GM21423 (cell line): ENCODE measurements at regions not wholly inside any gene's neighbourhood (a gene's known extent, or its start where the extent isn't known, plus 50 kb on each side); places are given as distances from the start of the nearest gene placed in this dataset.

Experiments
- ATAC-seq: cut with Tn5 transposase; IDR thresholded peaks from one replicate; pipeline ENCODE4 v1.9.1; 2021; ENCODE audit warnings: mild to moderate bottlenecking, moderate library complexity; ENCODE audit not compliant: unreplicated experiment

DNA sequence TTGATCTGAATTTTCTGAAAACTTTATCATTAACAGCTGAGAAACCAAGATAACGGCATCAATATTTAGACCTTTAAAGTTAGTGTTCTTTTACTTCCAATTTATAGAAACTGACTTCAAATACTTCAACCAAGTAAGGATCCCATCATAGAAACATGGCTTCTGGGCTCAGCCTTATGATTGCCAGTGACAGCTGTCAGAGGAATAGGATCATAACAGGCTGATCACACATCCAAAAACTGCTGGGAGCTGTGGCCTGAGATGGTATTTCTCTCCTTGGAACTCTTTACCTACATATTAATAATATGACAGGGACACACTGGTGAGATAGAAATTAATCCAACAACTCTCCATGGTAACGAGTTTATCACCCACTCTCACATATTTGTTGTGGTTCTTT, 448.3 kb upstream of the NMUR2 start:
- ATAC-seq: no peak

DNA sequence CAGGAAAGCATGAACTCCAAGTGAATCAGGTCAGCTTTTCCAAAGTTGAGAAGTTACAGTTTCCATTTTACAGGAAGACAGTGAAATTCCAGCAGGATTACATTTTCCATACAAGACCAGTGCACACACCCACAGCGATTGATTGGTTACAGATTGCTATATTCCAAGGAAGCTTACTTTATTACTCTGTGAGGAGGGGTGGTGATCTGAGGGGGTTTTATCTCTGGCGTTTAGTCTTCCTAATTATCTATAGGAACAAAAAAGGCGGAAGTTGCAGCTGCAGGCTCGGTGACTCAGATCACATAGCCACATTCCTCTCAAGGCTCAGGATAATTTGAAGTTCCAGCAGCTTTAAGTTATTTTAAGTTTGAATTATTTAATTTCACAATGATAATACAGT, 450.4 kb upstream of the NMUR2 start:
- no peak for ATAC-seq

DNA sequence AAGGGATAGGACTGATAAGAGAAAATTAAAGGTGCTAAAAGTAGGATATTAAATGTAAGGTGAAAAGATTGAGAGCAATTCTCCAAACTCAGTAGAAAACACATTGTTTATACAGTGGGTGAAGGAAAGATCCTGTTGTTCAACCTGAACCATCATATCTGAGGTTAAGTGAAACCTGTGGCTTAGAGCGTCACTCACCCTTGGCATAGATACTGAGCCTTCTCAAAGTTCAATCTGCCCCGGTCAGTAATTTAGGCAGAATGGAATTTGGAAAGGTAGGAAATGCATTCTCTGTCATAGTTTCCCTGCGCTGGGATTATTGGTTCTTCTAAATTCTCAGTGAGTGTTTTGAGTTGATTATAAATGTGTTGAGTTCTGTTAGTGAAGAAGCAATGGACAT, 456.2 kb upstream of the NMUR2 start:
- no peak for ATAC-seq

DNA sequence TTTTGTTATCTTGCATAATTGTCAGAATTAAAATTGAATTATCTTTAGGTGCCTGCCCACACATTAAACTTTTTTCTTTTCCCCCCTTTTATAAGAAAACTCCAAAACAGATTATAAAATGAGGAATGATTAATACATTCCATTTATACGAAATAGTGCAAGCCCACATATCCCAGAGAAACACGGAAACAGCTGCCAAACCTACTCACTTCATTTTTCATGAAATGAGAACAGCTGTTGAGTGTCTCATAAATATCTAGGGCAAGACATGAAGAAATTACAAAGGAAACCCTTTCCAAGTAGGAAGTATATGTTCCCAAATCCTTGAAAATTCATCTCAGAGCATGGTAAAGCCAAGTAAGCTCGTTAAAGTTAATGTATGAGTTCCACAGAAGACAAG, 459.4 kb upstream of the NMUR2 start:
- ATAC-seq: no peak

DNA sequence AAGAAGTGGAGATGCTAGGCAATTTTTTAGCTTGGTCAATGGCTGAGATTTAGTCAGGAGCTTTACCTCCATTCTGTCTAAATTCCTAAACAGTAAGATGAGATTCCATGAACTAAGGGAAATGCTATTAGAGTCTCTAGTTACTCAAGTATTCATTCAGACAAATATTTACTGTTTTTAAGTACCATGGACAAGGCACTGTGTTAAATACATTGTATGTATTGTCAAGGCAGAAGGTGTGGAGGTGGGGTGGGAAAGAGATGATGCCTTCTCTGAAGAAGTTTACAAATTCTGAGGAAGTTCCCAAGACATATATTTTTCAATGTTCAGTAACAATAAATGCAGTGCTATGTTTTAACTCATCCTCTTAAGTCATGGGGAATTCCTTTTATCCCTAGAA, 459.9 kb upstream of the NMUR2 start:
- ATAC-seq: no peak

DNA sequence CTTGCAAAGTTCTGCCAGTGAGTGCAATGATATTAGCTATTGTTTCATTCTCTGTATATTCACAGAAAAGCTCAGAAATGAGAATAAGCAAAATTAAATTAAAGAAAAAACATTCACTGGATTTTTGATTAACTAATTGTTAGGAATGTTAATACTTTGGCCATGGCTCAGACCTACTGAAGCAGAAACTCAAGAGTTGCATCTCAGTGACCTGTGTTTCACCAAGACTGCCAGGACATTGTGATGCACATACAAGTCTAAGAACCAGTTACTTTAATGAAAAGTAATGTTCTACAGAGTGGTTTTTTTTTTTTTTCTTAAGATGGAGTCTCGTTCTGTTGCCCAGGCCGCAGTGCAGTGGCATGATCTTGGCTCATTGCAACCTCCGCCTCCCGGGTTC, 464.9 kb upstream of the NMUR2 start:
- ATAC-seq: no peak

DNA sequence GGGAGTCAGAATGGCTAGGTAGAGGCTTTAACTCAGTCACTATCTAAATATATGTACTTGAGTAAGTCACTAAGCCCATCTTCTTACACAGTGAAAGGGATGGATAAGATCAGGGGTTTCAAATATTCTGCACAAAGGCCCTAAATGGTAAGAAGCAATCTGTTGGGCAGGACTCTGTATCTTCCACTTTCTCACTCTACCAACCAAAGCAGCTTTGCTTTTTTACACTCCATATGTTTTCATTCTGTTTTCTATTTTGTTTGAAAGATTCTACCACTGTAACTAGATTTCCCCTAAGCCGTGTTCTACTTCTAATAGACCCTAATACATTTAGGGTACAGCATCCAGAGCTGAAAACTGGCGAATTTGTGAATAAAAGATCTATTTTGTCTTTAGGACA, 477.5 kb upstream of the NMUR2 start:
- no peak for ATAC-seq

DNA sequence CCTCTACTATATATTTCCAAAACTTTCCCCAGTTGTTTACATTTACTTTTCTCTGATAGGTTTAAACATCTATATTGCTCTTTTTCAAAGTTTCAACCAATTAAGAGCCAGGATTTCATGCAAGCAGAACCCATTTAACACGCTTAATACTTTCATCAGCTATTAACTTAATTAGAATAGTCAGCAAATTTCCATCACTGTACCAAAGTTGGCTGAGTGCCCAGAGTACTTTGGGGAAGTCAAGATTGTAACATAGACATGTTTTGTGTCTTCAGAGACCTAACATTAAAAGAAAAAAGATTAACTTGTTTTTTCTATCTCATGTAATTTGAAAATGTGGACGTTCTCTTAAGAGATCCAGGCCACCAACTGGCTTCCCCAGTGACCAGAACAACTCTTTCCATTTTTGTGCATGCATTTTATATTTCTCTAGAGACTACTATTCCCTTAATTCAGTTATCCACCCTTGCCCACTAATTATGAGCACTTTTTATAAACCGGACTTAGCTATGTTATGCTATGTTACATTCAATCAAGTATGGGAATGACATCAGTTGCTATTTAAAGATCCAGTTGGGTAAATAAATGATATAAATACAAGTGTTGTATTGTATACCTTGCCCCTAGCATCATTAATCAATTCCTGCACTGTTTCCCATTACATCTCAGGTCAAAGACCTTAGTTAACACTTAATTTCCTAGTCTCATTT, 478.1 kb upstream of the NMUR2 start:
- no peak for ATAC-seq

DNA sequence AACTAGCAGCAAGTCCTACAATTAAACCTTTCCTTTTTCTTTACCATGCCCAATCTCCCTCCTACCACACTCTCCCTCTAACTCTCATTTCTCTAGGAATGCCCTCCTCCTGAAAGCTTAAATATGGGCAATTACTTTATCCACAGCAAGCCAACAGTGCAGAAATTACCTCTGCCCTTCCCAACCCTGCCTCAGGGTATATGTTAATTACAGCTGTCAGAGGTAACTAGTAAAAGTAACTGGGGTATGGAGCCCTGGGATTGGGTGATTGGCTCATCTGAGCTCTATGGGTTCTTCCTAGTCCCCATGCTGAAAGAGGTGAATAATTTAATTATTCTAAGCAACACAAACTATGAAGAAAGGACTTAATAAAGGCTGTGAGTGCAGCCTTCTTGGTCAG, 478.9 kb upstream of the NMUR2 start:
- ATAC-seq: no peak

DNA sequence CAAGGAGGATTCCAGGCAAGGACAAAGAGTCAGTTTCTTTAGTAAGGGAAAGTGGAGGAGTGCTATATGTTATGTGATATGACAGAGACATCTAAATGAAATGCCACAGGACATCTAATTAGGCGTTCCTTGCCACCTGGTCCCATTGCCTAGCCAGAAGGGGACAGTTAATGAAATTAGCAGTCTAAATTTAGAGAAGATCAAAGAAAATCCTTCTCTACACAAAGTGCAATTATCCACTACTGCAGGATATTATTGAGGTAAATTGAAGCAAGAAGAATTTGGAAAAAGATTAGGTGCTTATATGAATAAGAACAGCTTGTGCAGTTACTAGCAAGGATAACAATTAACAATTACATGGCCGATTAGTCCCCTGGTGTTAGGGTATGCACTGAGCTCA, 495.3 kb upstream of the NMUR2 start:
- no peak for ATAC-seq

DNA sequence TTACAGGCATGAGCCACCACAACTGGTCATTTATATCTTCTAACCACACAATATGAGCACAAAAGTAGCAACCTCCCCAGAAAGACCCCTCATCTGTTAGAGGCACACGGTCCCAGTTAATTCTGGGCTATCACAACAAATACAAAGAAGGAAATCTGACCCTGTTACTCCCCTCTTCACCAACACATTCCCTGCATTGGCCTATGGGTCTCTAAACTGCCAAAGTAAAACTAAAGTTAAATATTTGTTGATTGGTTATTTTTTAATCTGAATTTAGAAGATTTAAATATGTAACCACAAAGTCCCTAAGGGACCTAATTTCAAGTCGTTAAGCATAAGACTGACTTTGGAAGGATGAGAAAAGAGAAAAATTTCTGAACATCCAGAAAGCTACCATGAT, 496.7 kb upstream of the NMUR2 start:
- no peak for ATAC-seq

DNA sequence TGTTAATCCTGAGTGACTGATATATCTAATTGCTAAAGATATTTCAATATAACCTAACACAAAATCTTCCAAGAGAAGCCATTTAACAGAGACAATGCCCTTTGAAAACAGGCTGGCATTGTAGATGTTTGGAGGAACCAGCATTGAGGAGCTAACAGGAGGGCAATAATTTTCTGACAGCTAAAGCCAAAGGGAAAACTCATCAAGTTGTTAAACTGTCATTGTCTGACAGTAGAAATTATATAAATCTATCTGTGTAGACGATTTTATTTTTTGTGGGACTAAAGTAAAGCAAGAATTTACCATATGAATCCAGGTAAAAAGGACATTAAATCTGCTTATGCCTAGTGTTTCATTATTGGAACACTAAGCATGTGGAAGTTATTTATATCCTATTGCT, 500.2 kb upstream of the NMUR2 start:
- ATAC-seq: no peak

DNA sequence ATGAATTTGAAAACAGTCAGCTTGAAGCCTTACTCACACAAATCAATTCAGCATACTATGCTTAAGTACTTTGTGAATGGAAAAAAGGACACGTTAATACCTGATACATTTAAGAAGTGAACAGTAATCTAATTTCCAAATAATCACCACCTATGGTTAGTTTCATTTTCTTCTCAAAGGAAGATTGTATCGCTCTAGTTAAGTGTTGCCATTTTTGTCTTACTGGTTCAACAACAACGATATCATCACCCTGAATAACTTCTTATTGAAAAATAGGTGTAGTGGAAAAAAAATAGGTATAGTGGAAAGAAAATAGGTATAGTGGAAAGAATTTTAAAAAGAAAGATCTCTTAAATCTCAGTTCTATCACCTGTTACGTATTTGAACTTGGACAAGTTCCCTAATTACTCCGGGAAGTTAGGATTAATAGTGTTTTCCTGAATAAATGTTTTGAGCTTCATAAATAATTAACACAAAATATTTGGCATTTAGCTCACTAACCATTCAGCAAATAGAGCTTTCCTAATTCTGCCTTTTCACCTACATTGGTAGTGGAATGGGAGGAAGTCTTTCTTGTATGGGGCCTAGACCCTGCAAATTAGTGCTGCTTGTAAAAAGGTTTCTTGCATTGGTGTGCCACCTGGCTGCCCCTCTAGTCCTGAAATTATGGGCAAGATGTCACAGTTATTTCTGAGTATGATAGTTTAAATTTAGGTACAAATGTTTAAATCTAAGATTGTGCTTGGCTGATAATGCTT, 502.6 kb upstream of the NMUR2 start:
- ATAC-seq: no peak

DNA sequence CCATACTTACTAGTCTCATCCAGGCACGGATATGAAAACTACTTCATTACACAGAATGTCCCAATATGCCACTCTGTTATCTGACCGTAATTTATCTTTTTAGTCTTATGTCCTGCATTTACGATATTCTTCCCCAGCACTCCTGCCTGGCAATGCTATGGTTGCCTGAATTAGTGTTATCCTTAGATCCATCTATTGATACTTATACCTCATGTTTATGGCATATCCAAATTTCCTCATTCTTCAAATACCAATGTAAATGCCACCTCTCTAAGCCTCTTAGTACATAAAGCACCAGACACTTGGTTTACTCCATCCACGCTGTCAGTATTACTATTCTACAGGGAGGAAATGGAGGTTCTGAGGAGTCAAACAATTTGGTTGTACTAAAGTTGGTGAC, 507.8 kb upstream of the NMUR2 start:
- ATAC-seq: no peak

DNA sequence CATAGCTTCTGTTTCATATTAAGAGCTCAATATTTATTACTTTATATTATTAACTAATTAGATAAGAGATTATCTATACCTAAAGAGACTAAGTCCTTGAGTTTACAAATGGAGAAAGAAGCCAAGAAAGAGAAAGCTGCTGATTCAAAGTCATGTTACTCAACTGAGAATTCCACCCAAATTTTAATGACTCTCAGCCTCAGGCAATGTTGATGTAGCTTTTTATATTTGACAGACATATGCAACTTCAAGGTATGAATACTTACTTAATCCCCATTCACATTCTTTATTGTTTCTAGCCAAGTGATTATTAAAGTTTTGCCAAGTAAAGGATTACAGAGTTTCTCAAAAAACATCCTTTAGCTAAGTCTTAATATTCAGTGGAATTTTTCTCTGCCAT, 527.5 kb upstream of the NMUR2 start:
- ATAC-seq: no peak

DNA sequence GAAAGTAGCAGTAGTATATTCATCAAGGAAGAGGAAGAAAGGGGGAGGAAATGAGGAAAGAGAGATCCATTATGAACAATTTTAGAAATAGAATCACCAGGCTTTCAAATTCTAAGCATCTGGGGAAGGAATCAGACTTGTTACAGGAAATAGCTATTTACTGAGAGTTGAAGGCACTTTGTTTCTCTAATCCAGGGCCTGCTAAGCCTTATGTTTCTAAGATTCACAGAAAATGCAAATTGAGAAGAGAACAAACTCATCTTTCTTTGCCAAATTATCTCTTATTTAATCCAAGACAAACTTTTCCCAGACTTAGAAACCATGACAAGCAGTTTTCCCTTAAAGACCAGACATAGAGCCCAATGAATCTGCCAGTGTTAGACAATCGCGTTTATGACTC, 528.0 kb upstream of the NMUR2 start:
- ATAC-seq: no peak

DNA sequence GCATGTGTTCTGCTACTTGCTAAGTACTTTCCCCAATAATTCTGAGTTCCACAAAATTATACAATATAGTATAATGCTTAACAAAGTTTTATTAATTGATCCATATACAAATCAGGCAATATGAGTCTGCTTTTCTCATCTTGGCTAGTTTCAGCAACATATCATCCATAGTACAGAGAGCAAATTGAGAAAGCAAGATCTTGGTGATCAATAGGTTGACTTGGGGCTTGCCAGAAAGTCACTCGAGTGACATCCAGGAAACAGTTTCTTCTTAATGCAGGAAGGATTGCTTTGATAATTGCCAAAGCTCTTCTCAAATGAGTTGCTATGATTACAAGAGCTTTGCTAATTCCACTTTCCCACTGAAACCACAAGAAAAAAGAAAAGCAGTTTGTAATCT, 533.6 kb upstream of the NMUR2 start:
- ATAC-seq: no peak

DNA sequence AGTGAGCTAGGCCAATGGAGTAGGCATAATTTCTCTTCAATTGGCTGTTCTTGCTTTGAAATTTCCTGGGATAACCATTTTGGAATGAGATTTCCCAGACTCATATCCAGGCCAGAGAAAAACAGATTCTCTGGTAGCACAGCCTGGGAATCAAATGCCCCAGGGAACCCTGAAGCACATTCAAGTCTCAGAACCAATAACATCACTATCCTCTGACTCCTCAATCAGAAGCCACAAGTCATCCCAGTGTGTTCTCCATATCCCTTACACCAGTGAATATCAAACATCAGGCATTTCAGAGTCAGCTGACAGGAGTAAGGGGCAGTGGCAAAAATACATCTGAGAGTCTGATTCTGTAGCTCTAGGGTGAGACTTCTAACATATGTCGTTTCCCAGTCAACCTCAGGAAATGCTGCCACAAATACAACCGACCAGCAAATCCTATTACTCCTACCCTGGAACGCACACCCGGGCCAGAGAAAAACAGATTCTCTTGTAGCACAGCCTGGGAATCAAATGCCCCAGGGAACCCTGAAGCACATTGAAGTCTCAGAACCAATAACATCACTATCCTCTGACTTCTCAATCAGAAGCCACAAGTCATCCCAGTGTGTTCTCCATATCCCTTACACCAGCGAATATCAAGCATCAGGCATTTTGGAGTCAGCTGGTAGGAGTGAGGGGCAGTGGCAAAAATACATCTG, 537.7 kb upstream of the NMUR2 start:
- ATAC-seq: no peak

DNA sequence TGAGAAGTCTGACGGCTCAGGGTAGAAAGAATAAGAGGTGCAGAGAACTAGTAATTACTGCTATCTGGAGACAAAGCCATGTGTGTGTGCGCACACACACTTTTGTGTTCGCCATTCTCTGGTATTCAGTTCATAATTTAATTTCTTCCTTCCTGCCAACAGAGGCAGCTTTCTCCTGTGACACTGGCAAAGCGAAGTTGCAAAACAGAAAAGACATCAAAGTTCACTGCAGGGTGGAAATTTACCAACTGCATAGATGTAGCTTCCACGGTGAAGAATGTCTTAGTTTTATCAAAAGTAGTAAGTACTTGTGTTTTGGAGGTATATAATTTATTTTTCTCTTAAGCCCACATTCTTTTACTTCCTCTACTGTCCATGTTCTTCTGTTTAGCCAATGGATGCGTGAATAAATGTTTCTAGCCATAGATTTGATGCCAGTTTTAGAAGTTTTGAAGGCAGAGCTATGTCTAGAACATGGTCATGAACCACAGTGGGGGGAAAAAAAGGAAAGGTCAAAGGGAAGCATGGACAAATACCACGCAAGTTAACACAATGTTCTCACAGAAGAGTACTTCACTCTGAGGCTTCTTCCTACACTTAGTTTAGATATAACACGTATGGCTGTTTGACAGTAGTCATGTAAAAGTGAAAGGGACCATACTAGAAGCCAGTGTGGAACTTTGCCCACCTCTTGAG, 536.5 kb upstream of the GRIA1 start:
- no peak for ATAC-seq

DNA sequence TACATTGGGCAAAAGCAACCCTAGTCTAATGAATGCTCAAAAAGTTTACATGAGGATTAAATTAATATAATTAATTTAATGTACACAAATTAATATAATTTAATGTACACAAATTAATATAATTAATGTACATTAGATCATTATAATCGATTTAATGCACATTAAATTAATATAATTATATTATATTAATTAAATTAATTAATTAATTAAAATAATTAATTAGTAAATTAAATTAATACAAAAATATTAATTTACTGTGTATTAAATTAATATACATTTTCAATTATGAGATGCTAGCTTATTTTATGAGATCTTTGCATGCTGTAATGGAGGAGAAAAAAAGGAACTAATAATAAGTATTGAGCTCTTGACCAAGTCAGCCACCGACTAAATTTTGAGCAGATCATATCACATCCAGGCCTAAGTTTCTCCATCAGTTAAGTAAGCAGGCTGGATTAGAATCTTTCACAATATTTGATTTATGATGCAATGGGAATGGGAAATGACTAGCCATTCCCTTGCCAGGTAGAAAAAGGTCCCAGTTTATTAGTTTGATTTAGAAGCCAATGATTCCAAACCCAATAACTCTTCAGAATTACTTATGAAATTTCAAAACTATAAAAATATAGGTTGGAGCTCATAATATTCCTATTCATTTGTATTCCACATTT, 533.4 kb upstream of the GRIA1 start:
- ATAC-seq: no peak
